ENCODE measurements at regions not wholly inside any gene's neighbourhood (a gene's known extent, or its start where the extent isn't known, plus 50 kb on each side); places are given as distances from the start of the nearest gene placed in this dataset.

GRCh38 chr4:108324450-108324849, 155.7 kb upstream of the LEF1 start:
- no peak for DNase-seq (ENCODE audit: low read depth)
- TF ChIP-seq CTCF (conservative IDR thresholded peaks at IDR 0.05; ENCODE audit: low read depth, low read length) = no peak
- H3K4me3 ChIP-seq (ENCODE audit: low read depth, low read length) = no peak overlapping the region

GRCh38 chr4:108322497-108322896, 153.8 kb upstream of the LEF1 start:
- no peak overlapping the region for H3K4me3 ChIP-seq (ENCODE audit: low read depth, low read length)
- TF ChIP-seq CTCF (conservative IDR thresholded peaks at IDR 0.05; ENCODE audit: low read depth, low read length) = no peak
- DNase-seq (ENCODE audit: low read depth) = no peak

GRCh38 chr4:108320061-108320460, 151.3 kb upstream of the LEF1 start:
- DNase-seq (ENCODE audit: low read depth) = no peak
- TF ChIP-seq CTCF (conservative IDR thresholded peaks at IDR 0.05; ENCODE audit: low read depth, low read length) = no peak
- H3K4me3 ChIP-seq (ENCODE audit: low read depth, low read length) = no peak overlapping the region

- TF ChIP-seq CTCF (conservative IDR thresholded peaks at IDR 0.05; ENCODE audit: low read depth, low read length) = no peak
- no peak overlapping the region for H3K4me3 ChIP-seq (ENCODE audit: low read depth, low read length)
- no peak for DNase-seq (ENCODE audit: low read depth)
These were observed 148.6 kb upstream of the LEF1 start for GRCh38 chr4:108317377-108317776.

- no peak for TF ChIP-seq CTCF (conservative IDR thresholded peaks at IDR 0.05; ENCODE audit: low read depth, low read length)
- no peak overlapping the region for H3K4me3 ChIP-seq (ENCODE audit: low read depth, low read length)
- DNase-seq (ENCODE audit: low read depth) = no peak
These were observed 147.0 kb upstream of the LEF1 start for GRCh38 chr4:108315694-108316093.

- TF ChIP-seq CTCF (conservative IDR thresholded peaks at IDR 0.05; ENCODE audit: low read depth, low read length) = no peak
- no peak overlapping the region for H3K4me3 ChIP-seq (ENCODE audit: low read depth, low read length)
- DNase-seq (ENCODE audit: low read depth) = no peak
These were observed 146.3 kb upstream of the LEF1 start for GRCh38 chr4:108314900-108315589.
